Thoracic aorta (tissue), 2 donors: ENCODE measurements at regions not wholly inside any gene's neighbourhood (a gene's known extent, or its start where the extent isn't known, plus 50 kb on each side); places are given as distances from the start of the nearest gene placed in this dataset.

Experiments
- ATAC-seq: fragments of 150-250 bp; one replicate; pipeline ENCODE4 v1.8.0; 2017; ENCODE audit warnings: low read depth; ENCODE audit not compliant: insufficient number of reproducible peaks, low FRiP score
- DNase-seq: peaks from one replicate; pipeline ENCODE4 v3.0.0-alpha.2; 2020; ENCODE audit warnings: low spot score
- H3K27ac ChIP-seq, 2 donors: fragments of 200-600 bp; sonication (generic); 1 replicate in 1 of 2; 2 replicates in 1 of 2; pipeline ENCODE4 v1.5.1; 2016; ENCODE audit warnings: mild to moderate bottlenecking in 2 of 2, moderate library complexity in 2 of 2
- H3K27me3 ChIP-seq: fragments of 200-600 bp; sonication (generic); replicated peaks from 2 replicates; pipeline ENCODE4 v1.6.0; 2016; ENCODE audit warnings: mild to moderate bottlenecking; ENCODE audit not compliant: insufficient read depth
- H3K36me3 ChIP-seq: fragments of 200-600 bp; sonication (generic); one replicate; pipeline ENCODE4 v1.5.1; 2016
- H3K4me1 ChIP-seq, 2 donors: fragments of 200-600 bp; sonication (generic); 1 replicate in 1 of 2; 2 replicates in 1 of 2; pipeline versions ENCODE4 v1.5.1 to v1.6.0; 2016; ENCODE audit warnings: low read depth in 2 of 2, mild to moderate bottlenecking in 1 of 2; ENCODE audit not compliant: control insufficient read depth in 1 of 2
- H3K4me3 ChIP-seq: fragments of 200-600 bp; sonication (generic); 2 replicates; pipeline ENCODE4 v1.5.1; 2016; ENCODE audit warnings: mild to moderate bottlenecking
- H3K9me3 ChIP-seq: fragments of 200-600 bp; sonication (generic); 2 replicates; pipeline ENCODE4 v1.5.1; 2016
- CTCF ChIP-seq: fragments of 200-600 bp; sonication (generic); IDR thresholded peaks from one replicate; pipeline ENCODE4 v1.5.1; 2019; ENCODE audit warnings: antibody characterized with exemption

- DNase-seq (no peak), ATAC-seq (no peak)
- Histone ChIP-seq H3K27ac (no peak overlapping the region), H3K9me3 (no peaks in the 10 kb centered on the region), H3K4me3 (no peak overlapping the region), H3K36me3 (no peaks in the 10 kb centered on the region), H3K4me1 (no peaks in the 10 kb centered on the region), H3K27me3 (no peaks in the 10 kb centered on the region)
- no peak for TF ChIP-seq CTCF
These were observed 588.3 kb upstream of the SGCD start for GRCh38 chr5:155738616-155739015.

GRCh38 chr5:155746367-155747038 lies 580.5 kb upstream of the SGCD start:
- no peak overlapping the region for H3K27ac ChIP-seq
- no peaks in the 10 kb centered on the region for H3K27me3 ChIP-seq
- TF ChIP-seq CTCF = no peak
- ATAC-seq = no peak
- H3K36me3 ChIP-seq = no peaks in the 10 kb centered on the region
- H3K9me3 ChIP-seq = no peaks in the 10 kb centered on the region
- H3K4me1 ChIP-seq = no peaks in the 10 kb centered on the region
- no peak overlapping the region for H3K4me3 ChIP-seq
- DNase-seq = no peak

GRCh38 chr5:155750101-155750500 lies 576.9 kb upstream of the SGCD start:
- ATAC-seq (no peak), DNase-seq (no peak)
- Histone ChIP-seq H3K27me3 (no peaks in the 10 kb centered on the region), H3K27ac (no peak overlapping the region), H3K9me3 (no peaks in the 10 kb centered on the region), H3K36me3 (no peaks in the 10 kb centered on the region), H3K4me3 (no peak overlapping the region), H3K4me1 (no peaks in the 10 kb centered on the region)
- no peak for TF ChIP-seq CTCF

- DNase-seq = no peak
- H3K4me1 ChIP-seq = no peaks in the 10 kb centered on the region
- H3K9me3 ChIP-seq = no peaks in the 10 kb centered on the region
- no peak overlapping the region for H3K4me3 ChIP-seq
- no peak overlapping the region for H3K27ac ChIP-seq
- no peaks in the 10 kb centered on the region for H3K36me3 ChIP-seq
- TF ChIP-seq CTCF = no peak
- ATAC-seq = no peak
- H3K27me3 ChIP-seq = no peaks in the 10 kb centered on the region
These were observed 576.4 kb upstream of the SGCD start for GRCh38 chr5:155750571-155750970.

- DNase-seq (no peak), ATAC-seq (no peak)
- no peak for TF ChIP-seq CTCF
- Histone ChIP-seq H3K4me1 (no peaks in the 10 kb centered on the region), H3K9me3 (no peaks in the 10 kb centered on the region), H3K27ac (no peak overlapping the region), H3K4me3 (no peak overlapping the region), H3K27me3 (no peaks in the 10 kb centered on the region), H3K36me3 (no peaks in the 10 kb centered on the region)
These were observed 572.9 kb upstream of the SGCD start for GRCh38 chr5:155753943-155754581.
